Memory B cell (primary cell): ENCODE measurements at regions not wholly inside any gene's neighbourhood (a gene's known extent, or its start where the extent isn't known, plus 50 kb on each side); places are given as distances from the start of the nearest gene placed in this dataset.

Experiments
- ATAC-seq: fragments of 150-1000 bp; cut with Tn5 transposase; 2 replicates; pipeline ENCODE4 v1.10.0; 2021; ENCODE audit warnings: low read depth, mild to moderate bottlenecking, moderate library complexity
- DNase-seq, 2 donors: peaks; one replicate each; pipeline ENCODE4 v3.0.0; 2022; ENCODE audit warnings: low spot score in 2 of 2
- H3K27ac Mint-ChIP-seq: one replicate; pipeline ENCODE4 v1.8.0; 2022; ENCODE audit warnings: mild to moderate bottlenecking, moderate library complexity, mixed read lengths
- H3K27me3 Mint-ChIP-seq: one replicate; pipeline ENCODE4 v1.8.0; 2022; ENCODE audit warnings: mixed read lengths
- H3K36me3 Mint-ChIP-seq: one replicate; pipeline ENCODE4 v1.8.0; 2022; ENCODE audit warnings: mild to moderate bottlenecking, mixed read lengths
- H3K4me1 Mint-ChIP-seq: one replicate; pipeline ENCODE4 v1.8.0; 2022; ENCODE audit warnings: mixed read lengths
- H3K4me3 Mint-ChIP-seq: one replicate; pipeline ENCODE4 v1.8.0; 2022; ENCODE audit warnings: mild to moderate bottlenecking, moderate library complexity, mixed read lengths
- H3K9me3 Mint-ChIP-seq: one replicate; pipeline ENCODE4 v1.8.0; 2022; ENCODE audit warnings: mixed read lengths

GRCh38 chr1:10848109-10848684 is 51.8 kb upstream of the CASZ1 start:
- peaks cover 13% of the 10 kb centered on the region for H3K27me3 Mint-ChIP-seq
- H3K27ac Mint-ChIP-seq, result no peak overlapping the region
- ATAC-seq, result no peak
- no peak for DNase-seq
- no peaks in the 10 kb centered on the region for H3K4me1 Mint-ChIP-seq
- H3K4me3 Mint-ChIP-seq, result no peak overlapping the region
- peaks cover 8% of the 10 kb centered on the region for H3K9me3 Mint-ChIP-seq
- H3K36me3 Mint-ChIP-seq, result peaks cover 2% of the 10 kb centered on the region

GRCh38 chr1:10850026-10850425 is 53.6 kb upstream of the CASZ1 start:
- Mint-ChIP-seq H3K36me3 (peaks cover 2% of the 10 kb centered on the region), H3K27me3 (peaks cover 10% of the 10 kb centered on the region), H3K4me3 (no peak overlapping the region), H3K9me3 (peaks cover 3% of the 10 kb centered on the region), H3K27ac (no peak overlapping the region), H3K4me1 (no peaks in the 10 kb centered on the region)
- ATAC-seq (no peak), DNase-seq (no peak)

- Mint-ChIP-seq H3K4me3 (no peak overlapping the region), H3K4me1 (no peaks in the 10 kb centered on the region), H3K36me3 (peaks cover 2% of the 10 kb centered on the region), H3K9me3 (peaks cover 4% of the 10 kb centered on the region), H3K27me3 (peaks cover 12% of the 10 kb centered on the region), H3K27ac (no peak overlapping the region)
- DNase-seq, result no peak
- ATAC-seq, result no peak
Observed at GRCh38 chr1:10851024-10852013, 54.9 kb upstream of the CASZ1 start.

GRCh38 chr1:10852018-10852417 is 55.6 kb upstream of the CASZ1 start:
- Mint-ChIP-seq H3K4me1 (no peaks in the 10 kb centered on the region), H3K9me3 (peaks cover 3% of the 10 kb centered on the region), H3K27me3 (peaks cover 11% of the 10 kb centered on the region), H3K27ac (no peak overlapping the region), H3K4me3 (no peak overlapping the region), H3K36me3 (peaks cover under 1% of the 10 kb centered on the region)
- ATAC-seq, result no peak
- DNase-seq, result no peak

GRCh38 chr1:10852486-10852885 is 56.0 kb upstream of the CASZ1 start:
- ATAC-seq, result no peak
- peaks cover 3% of the 10 kb centered on the region for H3K9me3 Mint-ChIP-seq
- no peaks in the 10 kb centered on the region for H3K36me3 Mint-ChIP-seq
- H3K27ac Mint-ChIP-seq, result no peak overlapping the region
- H3K4me3 Mint-ChIP-seq, result no peak overlapping the region
- no peaks in the 10 kb centered on the region for H3K4me1 Mint-ChIP-seq
- H3K27me3 Mint-ChIP-seq, result peaks cover 12% of the 10 kb centered on the region
- DNase-seq, result no peak

GRCh38 chr1:10852998-10853520 is 56.6 kb upstream of the CASZ1 start:
- Mint-ChIP-seq H3K27ac (no peak overlapping the region), H3K36me3 (no peaks in the 10 kb centered on the region), H3K4me3 (no peak overlapping the region), H3K27me3 (peaks cover 13% of the 10 kb centered on the region), H3K4me1 (no peaks in the 10 kb centered on the region), H3K9me3 (peaks cover 3% of the 10 kb centered on the region)
- DNase-seq (no peak), ATAC-seq (no peak)

DNA sequence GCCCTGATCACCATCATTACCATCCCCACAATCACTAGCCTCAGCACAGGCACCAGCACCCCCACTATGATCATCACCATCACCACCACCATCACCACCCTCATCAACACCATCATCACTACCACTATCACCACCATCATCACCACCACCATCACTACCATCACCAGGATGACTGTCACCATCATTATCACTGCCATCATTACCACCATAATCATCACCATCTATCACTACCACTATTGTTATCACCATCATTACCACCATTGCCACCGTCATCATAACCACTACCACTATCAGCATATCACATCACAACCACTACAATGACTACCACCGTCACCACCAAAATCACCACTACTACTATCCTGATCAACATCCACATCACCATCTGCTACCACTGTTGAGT is 57.3 kb upstream of the CASZ1 start:
- H3K4me1 Mint-ChIP-seq, result no peaks in the 10 kb centered on the region
- H3K27me3 Mint-ChIP-seq, result peaks cover 13% of the 10 kb centered on the region

DNA sequence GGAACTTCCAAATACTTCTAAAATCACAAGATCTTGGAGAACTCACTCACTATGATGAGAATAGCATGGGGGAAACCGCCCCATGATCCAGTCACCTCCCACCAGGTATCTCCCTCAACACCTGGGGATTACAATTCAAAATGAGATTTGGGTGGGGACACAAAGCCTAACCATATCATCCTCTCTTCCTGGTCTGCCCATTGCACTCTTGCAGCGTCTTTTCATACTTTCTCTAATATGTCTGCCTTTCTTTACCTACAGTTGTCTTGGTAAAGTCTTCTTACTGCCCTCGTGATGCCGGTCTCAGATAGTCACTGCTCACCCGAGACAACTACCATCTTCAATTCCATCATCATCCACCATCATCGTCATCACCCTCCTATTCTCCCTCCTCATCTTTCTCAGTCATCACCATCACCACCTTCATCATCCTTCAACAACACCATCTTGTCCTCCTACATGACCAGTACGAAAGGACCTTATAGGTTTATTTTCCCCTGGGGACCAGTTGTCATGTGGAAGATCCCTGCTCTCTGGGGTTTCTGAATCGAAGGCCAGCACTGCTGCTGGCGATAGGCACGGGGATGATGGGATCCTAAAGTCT is 58.5 kb upstream of the CASZ1 start:
- peaks cover 11% of the 10 kb centered on the region for H3K27me3 Mint-ChIP-seq
- H3K4me3 Mint-ChIP-seq, result no peak overlapping the region
- no peak for ATAC-seq

More for the DNA sequence above, 57.3 kb upstream of the CASZ1 start:
- no peak for ATAC-seq
- Mint-ChIP-seq H3K36me3 (no peaks in the 10 kb centered on the region), H3K4me3 (no peak overlapping the region), H3K9me3 (peaks cover 3% of the 10 kb centered on the region), H3K27ac (no peak overlapping the region)
- DNase-seq, result no peak

GRCh38 chr1:10856176-10856683 is 59.8 kb upstream of the CASZ1 start:
- no peaks in the 10 kb centered on the region for H3K4me1 Mint-ChIP-seq
- H3K4me3 Mint-ChIP-seq, result no peak overlapping the region
- no peak for DNase-seq
- no peaks in the 10 kb centered on the region for H3K36me3 Mint-ChIP-seq
- peaks cover 3% of the 10 kb centered on the region for H3K9me3 Mint-ChIP-seq
- H3K27me3 Mint-ChIP-seq, result peaks cover 15% of the 10 kb centered on the region
- no peak for ATAC-seq
- H3K27ac Mint-ChIP-seq, result no peak overlapping the region

More for the DNA sequence above, 58.5 kb upstream of the CASZ1 start:
- Mint-ChIP-seq H3K27ac (no peak overlapping the region), H3K9me3 (peaks cover 3% of the 10 kb centered on the region), H3K36me3 (no peaks in the 10 kb centered on the region), H3K4me1 (no peaks in the 10 kb centered on the region)
- no peak for DNase-seq

DNA sequence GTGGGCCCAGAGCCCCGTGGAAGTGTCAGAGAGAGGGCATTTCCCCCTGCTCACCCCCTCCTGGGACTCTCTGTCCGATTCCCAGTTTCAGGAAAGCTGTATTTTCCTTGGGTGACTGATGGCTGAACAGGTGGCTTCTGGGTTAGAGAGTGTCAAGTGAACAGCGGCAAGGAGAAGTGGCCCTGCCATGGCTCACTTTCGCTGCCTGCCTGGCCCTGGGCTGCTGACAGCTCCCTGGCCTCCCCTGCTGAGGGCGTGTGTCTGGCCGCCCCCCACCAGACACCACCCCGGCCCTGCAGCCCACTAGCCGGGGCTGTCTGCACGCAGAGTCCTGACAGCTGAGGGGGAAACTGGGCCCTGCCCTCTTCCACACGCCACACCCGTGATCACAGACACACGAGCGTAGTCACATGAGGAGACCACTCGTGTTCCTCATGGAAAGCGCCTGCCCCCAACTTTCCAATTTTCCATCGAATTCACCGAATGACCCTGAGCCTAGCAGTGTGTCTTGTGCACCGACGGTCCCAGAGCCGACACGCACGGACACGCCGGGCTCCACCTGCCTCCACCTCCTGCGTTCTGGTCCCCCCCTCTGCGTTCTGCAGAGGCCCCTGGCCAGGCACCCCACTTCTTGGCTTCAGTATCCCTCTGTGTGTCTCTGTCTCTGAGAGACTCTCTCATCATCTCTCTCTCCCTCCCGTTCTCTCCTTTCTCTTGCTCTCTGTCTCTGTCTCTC is 60.6 kb upstream of the CASZ1 start:
- H3K4me1 Mint-ChIP-seq, result no peaks in the 10 kb centered on the region
- H3K9me3 Mint-ChIP-seq, result peaks cover 3% of the 10 kb centered on the region
- H3K4me3 Mint-ChIP-seq, result no peak overlapping the region
- DNase-seq, result no peak
- ATAC-seq, result no peak
- no peak overlapping the region for H3K27ac Mint-ChIP-seq
- no peaks in the 10 kb centered on the region for H3K36me3 Mint-ChIP-seq
- peaks cover 15% of the 10 kb centered on the region for H3K27me3 Mint-ChIP-seq

DNA sequence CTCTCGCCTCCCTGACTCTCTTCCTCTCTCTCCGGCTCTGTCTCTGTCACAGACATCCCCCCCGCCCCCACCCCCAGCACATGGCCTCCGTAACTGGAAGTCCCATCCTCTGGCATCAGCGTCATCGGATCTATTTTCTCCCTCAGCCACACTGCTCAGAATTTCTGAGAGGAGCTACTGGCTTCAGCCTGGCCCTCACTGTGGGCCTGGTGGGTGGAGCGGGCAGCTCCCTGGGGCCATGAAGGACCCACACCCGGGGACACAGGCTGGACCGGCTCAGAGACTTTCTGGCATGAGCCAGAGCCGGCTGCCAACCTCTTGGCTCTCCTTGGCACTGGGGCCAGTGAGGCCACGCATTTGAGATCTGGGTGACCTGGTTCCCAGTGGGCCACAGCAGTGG is 61.2 kb upstream of the CASZ1 start:
- H3K4me3 Mint-ChIP-seq, result no peak overlapping the region
- H3K9me3 Mint-ChIP-seq, result peaks cover 3% of the 10 kb centered on the region
- H3K27me3 Mint-ChIP-seq, result peaks cover 15% of the 10 kb centered on the region
- no peaks in the 10 kb centered on the region for H3K36me3 Mint-ChIP-seq
- H3K27ac Mint-ChIP-seq, result no peak overlapping the region
- H3K4me1 Mint-ChIP-seq, result no peaks in the 10 kb centered on the region
- no peak for ATAC-seq
- DNase-seq, result no peak

GRCh38 chr1:10860218-10860617 is 63.8 kb upstream of the CASZ1 start:
- H3K36me3 Mint-ChIP-seq, result no peaks in the 10 kb centered on the region

DNA sequence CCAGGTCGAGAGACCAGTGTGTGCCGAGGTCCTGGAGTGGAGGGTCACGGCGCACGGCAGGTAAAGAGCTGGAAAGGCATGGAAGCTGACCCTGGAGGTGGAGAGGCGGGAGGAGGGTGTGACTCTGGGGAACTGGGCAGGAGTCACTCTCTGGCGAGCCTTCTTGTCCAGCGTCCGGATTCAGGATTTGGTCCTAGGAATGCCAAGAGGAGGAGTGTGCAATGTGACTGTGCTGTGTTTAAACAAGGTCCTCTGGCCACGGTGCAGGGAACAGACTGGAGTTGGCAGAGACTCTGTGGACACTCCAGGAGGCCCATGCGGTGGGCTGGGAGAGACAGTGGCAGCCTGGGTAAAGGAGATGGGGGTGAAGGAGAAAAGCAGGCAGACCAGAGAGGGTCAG is 64.2 kb upstream of the CASZ1 start:
- H3K27ac Mint-ChIP-seq, result no peak overlapping the region
- ATAC-seq (no peak), DNase-seq (no peak)
- peaks cover under 1% of the 10 kb centered on the region for H3K4me1 Mint-ChIP-seq
- no peaks in the 10 kb centered on the region for H3K9me3 Mint-ChIP-seq
- H3K36me3 Mint-ChIP-seq, result no peaks in the 10 kb centered on the region
- peaks cover 20% of the 10 kb centered on the region for H3K27me3 Mint-ChIP-seq
- H3K4me3 Mint-ChIP-seq, result no peak overlapping the region

More at GRCh38 chr1:10860218-10860617, 63.8 kb upstream of the CASZ1 start:
- H3K27ac Mint-ChIP-seq, result no peak overlapping the region
- H3K9me3 Mint-ChIP-seq, result no peaks in the 10 kb centered on the region
- peaks cover 21% of the 10 kb centered on the region for H3K27me3 Mint-ChIP-seq
- no peaks in the 10 kb centered on the region for H3K4me1 Mint-ChIP-seq
- ATAC-seq (no peak), DNase-seq (no peak)
- no peak overlapping the region for H3K4me3 Mint-ChIP-seq
